ENCODE measurements at regions not wholly inside any gene's neighbourhood (a gene's known extent, or its start where the extent isn't known, plus 50 kb on each side); places are given as distances from the start of the nearest gene placed in this dataset.
A peak's percentile ranks its signal among the peaks of the same experiment; 100 is the strongest.
"Not testable (repeated sequence)": the region's sequence is repeated elsewhere in the genome, so short reads cannot be mapped to it uniquely, and the experiment has no call there.

DNA sequence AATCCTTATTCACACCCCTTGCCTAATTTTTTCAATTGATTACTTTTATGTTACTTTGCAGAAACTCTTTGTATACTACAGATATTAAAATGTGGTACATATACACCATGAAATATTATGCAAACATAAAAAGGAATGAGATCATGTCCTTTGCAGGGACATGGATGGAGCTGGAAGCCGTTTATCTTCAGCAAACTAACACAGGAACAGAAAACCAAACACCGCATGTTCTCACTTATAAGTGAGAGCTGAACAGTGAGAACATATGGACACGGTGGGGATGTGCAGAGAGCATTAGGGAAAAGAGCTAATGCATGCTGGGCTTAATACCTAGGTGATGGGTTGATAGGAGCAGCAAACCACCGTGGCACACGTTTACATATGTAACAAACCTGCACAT, 123.5 kb upstream of the DIAPH2 start:
- H3K27ac ChIP-seq (ENCODE audit: low read length); H3K36me3 ChIP-seq (ENCODE audit: control insufficient read depth, insufficient read depth, low read length); H3K9me3 ChIP-seq (replicated peaks; ENCODE audit: control insufficient read depth, low read depth, low read length); H3K4me1 ChIP-seq (ENCODE audit: control insufficient read depth, insufficient read depth, low read length); H3K4me3 ChIP-seq (ENCODE audit: low read length); DNase-seq; H3K27me3 ChIP-seq (ENCODE audit: control insufficient read depth, insufficient read depth, low read length): not testable (repeated sequence)
- no CpG with 5 or more reads among the region's 5 CpGs for WGBS (ENCODE audit: insufficient coverage)

DNA sequence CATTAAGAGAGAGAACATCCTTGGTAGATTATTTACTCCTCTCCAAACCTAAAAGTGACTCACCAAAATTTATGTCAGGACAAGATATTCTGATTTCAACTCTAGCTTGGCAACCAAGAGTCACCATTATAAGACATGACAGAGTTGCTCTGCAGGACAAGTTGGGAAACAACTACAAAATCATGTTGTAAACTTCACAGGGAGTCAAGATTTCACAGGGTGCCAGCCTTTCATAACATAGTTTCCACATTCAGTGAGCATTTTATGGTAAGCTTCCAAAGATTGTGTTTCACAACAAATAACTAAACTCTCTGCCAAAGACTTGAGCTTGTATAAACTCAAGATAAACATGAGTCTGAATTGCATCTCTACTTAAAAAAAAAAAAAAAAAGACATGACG, 121.0 kb upstream of the DIAPH2 start:
- no peaks in the 10 kb centered on the region for H3K4me1 ChIP-seq (ENCODE audit: control insufficient read depth, insufficient read depth, low read length)
- peak; percentile 27 for DNase-seq
- no peak overlapping the region for H3K4me3 ChIP-seq (ENCODE audit: low read length)
- H3K9me3 ChIP-seq (replicated peaks; ENCODE audit: control insufficient read depth, low read depth, low read length), result no peaks in the 10 kb centered on the region
- no peak overlapping the region for H3K27ac ChIP-seq (ENCODE audit: low read length)
- H3K36me3 ChIP-seq (ENCODE audit: control insufficient read depth, insufficient read depth, low read length), result no peaks in the 10 kb centered on the region
- WGBS (ENCODE audit: insufficient coverage), result no CpG with 5 or more reads among the region's 1 CpG
- H3K27me3 ChIP-seq (ENCODE audit: control insufficient read depth, insufficient read depth, low read length), result no peaks in the 10 kb centered on the region

DNA sequence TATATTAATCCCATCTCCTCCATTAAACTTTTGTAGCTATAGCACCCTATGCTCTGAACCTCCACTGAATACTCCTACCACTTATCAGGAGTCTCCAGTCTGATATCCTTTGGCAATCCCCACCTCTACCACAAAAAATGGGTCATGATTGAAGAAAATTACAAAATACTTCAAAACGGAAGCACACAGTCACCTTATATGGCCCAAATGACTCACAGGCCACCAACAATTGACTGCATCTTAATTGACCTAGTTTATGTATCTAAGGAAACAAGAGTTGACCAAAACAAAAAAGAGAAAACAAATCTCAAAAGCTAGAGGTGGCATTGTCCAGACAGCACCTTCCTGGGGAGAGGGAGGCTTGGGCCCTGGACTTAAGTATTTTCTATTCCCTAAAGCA, 120.0 kb upstream of the DIAPH2 start:
- Histone ChIP-seq H3K4me1 (ENCODE audit: control insufficient read depth, insufficient read depth, low read length) (no peaks in the 10 kb centered on the region), H3K4me3 (ENCODE audit: low read length) (no peak overlapping the region), H3K36me3 (ENCODE audit: control insufficient read depth, insufficient read depth, low read length) (no peaks in the 10 kb centered on the region), H3K27me3 (ENCODE audit: control insufficient read depth, insufficient read depth, low read length) (no peaks in the 10 kb centered on the region), H3K9me3 (replicated peaks; ENCODE audit: control insufficient read depth, low read depth, low read length) (no peaks in the 10 kb centered on the region), H3K27ac (ENCODE audit: low read length) (no peak overlapping the region)
- DNase-seq, result no peak
- WGBS (ENCODE audit: insufficient coverage), result no CpG with 5 or more reads among the region's 1 CpG

DNA sequence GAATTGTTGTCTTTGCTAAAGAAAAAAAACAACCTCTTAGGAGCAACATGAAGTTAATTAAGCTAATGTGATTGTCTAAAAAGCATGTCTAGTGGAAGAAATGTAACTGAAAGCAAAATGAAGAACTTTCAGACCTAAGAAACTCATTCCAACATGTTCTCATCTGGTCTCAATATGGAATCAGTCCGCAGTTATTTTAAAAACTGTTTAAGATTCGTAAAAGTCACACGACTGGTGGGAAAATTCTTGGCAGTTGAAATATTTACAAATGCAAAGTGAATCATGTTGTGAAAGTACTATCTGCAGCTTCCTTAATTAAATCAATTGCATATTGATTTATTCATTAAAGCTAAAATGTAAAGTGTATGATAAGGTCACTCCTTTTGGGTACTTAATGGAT, 117.8 kb upstream of the DIAPH2 start:
- Histone ChIP-seq H3K27me3 (ENCODE audit: control insufficient read depth, insufficient read depth, low read length) (no peaks in the 10 kb centered on the region), H3K27ac (ENCODE audit: low read length) (no peak overlapping the region), H3K4me1 (ENCODE audit: control insufficient read depth, insufficient read depth, low read length) (no peaks in the 10 kb centered on the region), H3K36me3 (ENCODE audit: control insufficient read depth, insufficient read depth, low read length) (no peaks in the 10 kb centered on the region), H3K4me3 (ENCODE audit: low read length) (no peak overlapping the region), H3K9me3 (replicated peaks; ENCODE audit: control insufficient read depth, low read depth, low read length) (no peaks in the 10 kb centered on the region)
- DNase-seq, result no peak
- WGBS (ENCODE audit: insufficient coverage), result no CpG with 5 or more reads among the region's 3 CpGs

DNA sequence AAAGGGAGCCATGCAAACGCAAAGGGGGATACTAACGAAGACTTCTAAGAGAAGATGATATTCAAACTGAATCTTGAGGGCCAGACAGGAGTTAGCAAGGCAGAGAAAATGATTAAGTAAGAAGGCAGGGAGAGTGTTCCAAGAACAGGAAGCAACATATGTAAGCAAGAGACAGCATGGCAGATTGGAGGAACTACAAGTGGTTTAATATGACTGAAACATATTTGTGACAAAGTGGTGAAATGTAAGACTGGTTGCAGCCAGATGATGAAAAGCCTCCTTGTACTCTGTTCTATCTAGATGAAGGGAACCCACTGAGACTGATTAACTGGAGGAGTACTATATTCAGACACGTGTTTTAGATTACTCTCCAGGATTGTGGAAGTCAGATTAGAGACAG, 116.6 kb upstream of the DIAPH2 start:
- WGBS (ENCODE audit: insufficient coverage), result 73% methylated on average over 2 of the region's 3 CpGs
- no peaks in the 10 kb centered on the region for H3K36me3 ChIP-seq (ENCODE audit: control insufficient read depth, insufficient read depth, low read length)
- H3K27me3 ChIP-seq (ENCODE audit: control insufficient read depth, insufficient read depth, low read length), result no peaks in the 10 kb centered on the region
- H3K4me1 ChIP-seq (ENCODE audit: control insufficient read depth, insufficient read depth, low read length), result no peaks in the 10 kb centered on the region
- no peak for DNase-seq
- no peaks in the 10 kb centered on the region for H3K9me3 ChIP-seq (replicated peaks; ENCODE audit: control insufficient read depth, low read depth, low read length)
- H3K4me3 ChIP-seq (ENCODE audit: low read length), result no peak overlapping the region
- H3K27ac ChIP-seq (ENCODE audit: low read length), result no peak overlapping the region

DNA sequence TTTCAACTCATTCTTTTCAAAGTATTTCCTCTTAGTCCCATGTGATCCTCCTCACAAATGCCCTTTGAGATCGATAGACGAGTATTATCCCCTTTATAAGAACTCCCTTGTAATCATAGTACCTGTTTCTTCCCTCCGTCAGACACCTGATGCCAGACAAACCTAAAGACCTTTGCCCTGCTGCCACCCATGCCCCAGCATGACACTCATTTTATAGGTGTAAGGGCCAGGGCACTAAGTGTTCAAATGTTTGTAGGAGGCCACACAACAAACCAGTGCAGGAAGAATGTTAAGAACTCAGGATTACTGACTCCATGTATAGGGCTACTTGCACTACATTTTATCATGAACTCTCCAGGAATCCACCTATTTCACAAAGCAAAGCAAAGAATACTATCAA, 115.6 kb upstream of the DIAPH2 start:
- H3K27ac ChIP-seq (ENCODE audit: low read length), result no peak overlapping the region
- H3K4me1 ChIP-seq (ENCODE audit: control insufficient read depth, insufficient read depth, low read length), result no peaks in the 10 kb centered on the region
- H3K36me3 ChIP-seq (ENCODE audit: control insufficient read depth, insufficient read depth, low read length), result no peaks in the 10 kb centered on the region
- H3K9me3 ChIP-seq (replicated peaks; ENCODE audit: control insufficient read depth, low read depth, low read length), result no peaks in the 10 kb centered on the region
- no peaks in the 10 kb centered on the region for H3K27me3 ChIP-seq (ENCODE audit: control insufficient read depth, insufficient read depth, low read length)
- H3K4me3 ChIP-seq (ENCODE audit: low read length), result no peak overlapping the region
- WGBS (ENCODE audit: insufficient coverage), result 75% methylated on average over 2 of the region's 3 CpGs
- no peak for DNase-seq

DNA sequence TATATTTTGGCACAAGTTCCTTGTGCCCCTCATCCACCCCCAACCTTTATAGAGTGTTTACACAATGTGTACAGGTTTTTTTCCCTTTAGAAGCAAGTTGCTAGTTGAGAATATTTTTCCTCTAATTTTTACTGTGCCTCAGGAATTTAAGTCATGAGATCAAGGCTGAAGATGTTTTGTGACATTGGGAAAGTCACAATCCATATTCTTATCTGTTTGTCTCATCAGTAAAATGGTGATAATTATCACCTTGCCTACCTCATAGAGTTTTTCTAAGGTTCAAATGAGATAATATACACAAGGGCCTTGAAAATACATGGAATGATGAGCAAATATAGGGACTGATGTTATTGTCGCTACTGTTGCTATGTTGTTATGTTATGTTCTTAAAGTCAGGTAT, 109.6 kb upstream of the DIAPH2 start:
- no peak overlapping the region for H3K27ac ChIP-seq (ENCODE audit: low read length)
- no peaks in the 10 kb centered on the region for H3K4me1 ChIP-seq (ENCODE audit: control insufficient read depth, insufficient read depth, low read length)
- no peaks in the 10 kb centered on the region for H3K9me3 ChIP-seq (replicated peaks; ENCODE audit: control insufficient read depth, low read depth, low read length)
- no peak for DNase-seq
- no peaks in the 10 kb centered on the region for H3K36me3 ChIP-seq (ENCODE audit: control insufficient read depth, insufficient read depth, low read length)
- WGBS (ENCODE audit: insufficient coverage), result no CpG with 5 or more reads among the region's 1 CpG
- H3K4me3 ChIP-seq (ENCODE audit: low read length), result no peak overlapping the region
- H3K27me3 ChIP-seq (ENCODE audit: control insufficient read depth, insufficient read depth, low read length), result no peaks in the 10 kb centered on the region

DNA sequence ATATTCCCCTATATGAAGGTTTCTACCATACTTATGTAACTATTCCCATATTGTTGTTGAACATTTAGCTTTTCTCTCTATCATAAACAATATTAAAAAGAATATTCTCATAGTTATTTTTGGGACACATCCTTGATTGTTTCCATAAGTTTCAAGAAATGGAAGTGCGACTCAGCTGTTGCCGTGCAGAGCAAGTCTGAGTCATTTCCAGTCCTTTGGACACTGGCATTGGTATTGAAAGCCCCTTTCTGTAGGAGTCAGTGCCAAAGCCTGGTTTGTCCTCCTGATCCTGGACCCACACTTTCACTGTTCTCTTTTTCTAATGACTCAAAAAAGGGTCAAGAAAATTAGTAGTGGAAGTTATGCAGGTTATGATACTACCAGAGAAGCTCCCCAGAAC, 108.3 kb upstream of the DIAPH2 start:
- H3K9me3 ChIP-seq (replicated peaks; ENCODE audit: control insufficient read depth, low read depth, low read length), result no peaks in the 10 kb centered on the region
- 77% methylated on average over 2 of the region's 2 CpGs for WGBS (ENCODE audit: insufficient coverage)

DNA sequence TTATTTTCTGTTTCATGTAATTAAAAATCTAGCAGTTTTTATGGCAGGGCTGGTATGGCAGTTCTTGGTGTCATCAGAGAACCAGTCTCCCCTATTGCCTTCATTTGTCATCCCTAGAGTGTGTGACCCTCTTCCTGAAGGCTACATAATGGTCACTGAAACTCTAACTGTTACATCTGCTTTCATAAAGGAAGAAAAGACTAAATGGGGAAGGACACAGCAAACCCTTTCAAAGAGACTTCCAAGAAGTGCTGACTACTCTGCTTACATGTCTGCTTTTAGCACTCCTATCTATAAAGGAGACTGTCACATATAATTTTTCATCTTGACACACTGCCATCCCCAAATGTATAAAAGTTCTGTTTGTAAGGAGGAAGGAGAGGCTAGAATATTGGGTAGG, 105.9 kb upstream of the DIAPH2 start:
- no peaks in the 10 kb centered on the region for H3K36me3 ChIP-seq (ENCODE audit: control insufficient read depth, insufficient read depth, low read length)
- H3K9me3 ChIP-seq (replicated peaks; ENCODE audit: control insufficient read depth, low read depth, low read length), result no peaks in the 10 kb centered on the region
- no peaks in the 10 kb centered on the region for H3K27me3 ChIP-seq (ENCODE audit: control insufficient read depth, insufficient read depth, low read length)
- no peak overlapping the region for H3K27ac ChIP-seq (ENCODE audit: low read length)
- peak; percentile 9 for DNase-seq
- H3K4me3 ChIP-seq (ENCODE audit: low read length), result no peak overlapping the region
- H3K4me1 ChIP-seq (ENCODE audit: control insufficient read depth, insufficient read depth, low read length), result no peaks in the 10 kb centered on the region

More for the DNA sequence above, 108.3 kb upstream of the DIAPH2 start:
- Histone ChIP-seq H3K4me1 (ENCODE audit: control insufficient read depth, insufficient read depth, low read length) (no peaks in the 10 kb centered on the region), H3K27me3 (ENCODE audit: control insufficient read depth, insufficient read depth, low read length) (no peaks in the 10 kb centered on the region), H3K36me3 (ENCODE audit: control insufficient read depth, insufficient read depth, low read length) (no peaks in the 10 kb centered on the region), H3K27ac (ENCODE audit: low read length) (no peak overlapping the region), H3K4me3 (ENCODE audit: low read length) (no peak overlapping the region)
- DNase-seq, result no peak

DNA sequence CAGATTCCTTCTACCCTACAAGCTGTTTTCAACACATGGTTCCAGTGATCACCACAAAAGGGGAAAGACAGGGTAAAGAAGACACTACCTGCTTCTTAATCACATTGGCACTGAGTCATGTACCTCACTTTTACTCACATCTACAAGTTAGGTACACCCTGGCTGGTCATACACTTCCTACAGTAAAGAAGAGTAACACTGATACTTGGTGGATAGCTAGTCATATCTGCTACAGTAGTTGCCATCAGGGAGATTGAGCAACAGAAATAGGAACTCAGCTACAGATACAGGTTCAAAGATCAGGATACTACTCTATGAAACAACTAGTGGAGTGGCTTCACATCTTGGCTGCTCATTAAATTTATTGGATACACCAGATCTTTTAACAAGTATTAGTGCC, 105.4 kb upstream of the DIAPH2 start:
- DNase-seq, result no peak
- Histone ChIP-seq H3K36me3 (ENCODE audit: control insufficient read depth, insufficient read depth, low read length) (no peaks in the 10 kb centered on the region), H3K9me3 (replicated peaks; ENCODE audit: control insufficient read depth, low read depth, low read length) (no peaks in the 10 kb centered on the region), H3K4me1 (ENCODE audit: control insufficient read depth, insufficient read depth, low read length) (no peaks in the 10 kb centered on the region), H3K27ac (ENCODE audit: low read length) (no peak overlapping the region), H3K4me3 (ENCODE audit: low read length) (no peak overlapping the region), H3K27me3 (ENCODE audit: control insufficient read depth, insufficient read depth, low read length) (peaks cover 3% of the 10 kb centered on the region)

DNA sequence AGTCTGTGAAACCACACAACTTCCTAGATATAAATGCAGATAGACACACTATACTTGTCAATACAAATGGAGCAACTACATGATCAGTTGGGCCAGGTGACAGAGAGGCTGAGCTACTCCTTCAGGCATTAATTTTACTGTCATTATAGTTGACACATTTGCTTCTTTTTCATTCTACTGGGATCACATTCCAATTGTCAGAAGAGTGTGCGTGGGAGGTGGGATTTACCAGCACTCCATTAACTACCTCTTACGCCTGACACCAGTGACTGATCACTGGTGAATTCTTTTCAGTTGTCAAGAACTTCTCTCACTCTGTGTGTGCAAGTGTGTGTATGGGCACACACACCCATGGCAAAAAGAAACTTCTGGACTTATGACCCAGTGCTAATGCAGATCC, 94.2 kb upstream of the DIAPH2 start:
- no CpG with 5 or more reads among the region's 2 CpGs for WGBS (ENCODE audit: insufficient coverage)
- Histone ChIP-seq H3K36me3 (ENCODE audit: control insufficient read depth, insufficient read depth, low read length) (no peaks in the 10 kb centered on the region), H3K9me3 (replicated peaks; ENCODE audit: control insufficient read depth, low read depth, low read length) (no peaks in the 10 kb centered on the region), H3K4me1 (ENCODE audit: control insufficient read depth, insufficient read depth, low read length) (no peaks in the 10 kb centered on the region), H3K4me3 (ENCODE audit: low read length) (no peak overlapping the region), H3K27ac (ENCODE audit: low read length) (no peak overlapping the region), H3K27me3 (ENCODE audit: control insufficient read depth, insufficient read depth, low read length) (no peaks in the 10 kb centered on the region)
- DNase-seq, result no peak

All from muscle of leg (tissue), 3 donors.